Peyer's patch (tissue), 4 donors: ENCODE measurements at regions not wholly inside any gene's neighbourhood (a gene's known extent, or its start where the extent isn't known, plus 50 kb on each side); places are given as distances from the start of the nearest gene placed in this dataset.

Experiments used
- CTCF ChIP-seq, 6 experiments: fragments of 450-650 bp in 4 of 6; fragments of 200-600 bp in 2 of 6; sonication (generic) in 1 of 6; IDR thresholded peaks; one replicate each; pipeline ENCODE4 v1.5.1; 2017 to 2019; ENCODE audit warnings: antibody characterized with exemption in 6 of 6, mild to moderate bottlenecking in 3 of 6, moderate library complexity in 1 of 6
- POLR2A ChIP-seq, 2 donors: fragments of 450-650 bp; IDR thresholded peaks; one replicate each; pipeline ENCODE4 v1.5.1; 2017; ENCODE audit warnings: antibody characterized with exemption in 2 of 2, mild to moderate bottlenecking in 2 of 2, moderate library complexity in 2 of 2

- TF ChIP-seq CTCF (IDR thresholded peaks at IDR 0.05) (no peak), POLR2A (IDR thresholded peaks at IDR 0.05) (no peak)
These were observed 599.6 kb downstream of the PTPRU start for GRCh38 chr1:29835874-29836273.
